Progenitor cell of endocrine pancreas (in vitro differentiated cells): ENCODE measurements at regions not wholly inside any gene's neighbourhood (a gene's known extent, or its start where the extent isn't known, plus 50 kb on each side); places are given as distances from the start of the nearest gene placed in this dataset.

Source experiments
- DNase-seq: peaks from one replicate; pipeline ENCODE4 v3.0.0; 2021; ENCODE audit warnings: low spot score; ENCODE audit not compliant: unreplicated experiment
- H3K27ac Mint-ChIP-seq: 2 replicates; pipeline ENCODE4 v1.8.0; 2021; ENCODE audit warnings: mild to moderate bottlenecking, moderate library complexity, mixed read lengths
- H3K27me3 Mint-ChIP-seq: 2 replicates; pipeline ENCODE4 v1.8.0; 2021; ENCODE audit warnings: mixed read lengths
- H3K36me3 Mint-ChIP-seq: 2 replicates; pipeline ENCODE4 v1.8.0; 2022; ENCODE audit warnings: mixed read lengths; ENCODE audit not compliant: insufficient read depth
- H3K4me1 Mint-ChIP-seq: 2 replicates; pipeline ENCODE4 v1.8.0; 2021; ENCODE audit warnings: low read depth, mixed read lengths
- H3K4me3 Mint-ChIP-seq: 2 replicates; pipeline ENCODE4 v1.8.0; 2021; ENCODE audit warnings: low read depth, mild to moderate bottlenecking, moderate library complexity, mixed read lengths
- H3K9me3 Mint-ChIP-seq: 2 replicates; pipeline ENCODE4 v1.8.0; 2021; ENCODE audit warnings: low read depth, mixed read lengths
- CTCF ChIP-seq: fragments of 200-600 bp; sonication (generic); IDR thresholded peaks from one replicate; pipeline ENCODE4 v1.5.0; 2021; ENCODE audit warnings: antibody characterized with exemption, mild to moderate bottlenecking; ENCODE audit not compliant: unreplicated experiment

GRCh38 chr10:64103750-64104470 is 582.7 kb downstream of the REEP3 start:
- no peaks in the 10 kb centered on the region for H3K27me3 Mint-ChIP-seq
- H3K27ac Mint-ChIP-seq: no peak overlapping the region
- H3K9me3 Mint-ChIP-seq: no peaks in the 10 kb centered on the region
- H3K36me3 Mint-ChIP-seq: no peaks in the 10 kb centered on the region
- no peaks in the 10 kb centered on the region for H3K4me1 Mint-ChIP-seq
- no peak overlapping the region for H3K4me3 Mint-ChIP-seq
- TF ChIP-seq CTCF: no peak
- no peak for DNase-seq

DNA sequence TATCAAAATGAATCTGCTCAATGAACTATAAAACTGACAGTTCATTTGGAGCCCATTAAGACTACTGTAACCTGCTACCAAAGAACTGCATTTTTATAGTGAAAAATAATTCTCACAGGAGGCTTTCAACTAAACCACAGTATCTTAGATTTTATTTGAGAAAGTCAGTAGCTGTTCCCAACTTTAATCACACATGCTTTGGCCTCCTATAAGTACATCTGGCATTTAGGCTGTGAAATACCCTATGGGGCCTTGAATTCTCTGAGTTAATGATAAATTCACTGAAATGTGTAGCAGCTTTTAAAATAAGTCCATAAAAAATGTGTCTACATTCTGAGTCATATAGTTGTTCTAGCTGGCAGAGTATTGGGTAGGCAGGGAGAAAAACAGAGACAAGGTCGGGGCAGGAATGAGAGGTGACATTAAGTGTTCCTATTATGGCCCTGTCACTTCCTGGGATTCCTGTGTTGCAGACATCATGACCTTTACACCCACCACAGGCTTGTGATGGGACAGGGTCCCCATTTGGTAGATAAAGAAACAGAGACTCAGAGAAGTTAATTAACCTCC is 588.8 kb downstream of the REEP3 start:
- H3K27ac Mint-ChIP-seq: no peak overlapping the region
- no peak for DNase-seq
- no peaks in the 10 kb centered on the region for H3K36me3 Mint-ChIP-seq
- no peak for TF ChIP-seq CTCF
- no peaks in the 10 kb centered on the region for H3K9me3 Mint-ChIP-seq
- H3K4me3 Mint-ChIP-seq: no peak overlapping the region
- no peaks in the 10 kb centered on the region for H3K27me3 Mint-ChIP-seq
- peaks cover 2% of the 10 kb centered on the region for H3K4me1 Mint-ChIP-seq

DNA sequence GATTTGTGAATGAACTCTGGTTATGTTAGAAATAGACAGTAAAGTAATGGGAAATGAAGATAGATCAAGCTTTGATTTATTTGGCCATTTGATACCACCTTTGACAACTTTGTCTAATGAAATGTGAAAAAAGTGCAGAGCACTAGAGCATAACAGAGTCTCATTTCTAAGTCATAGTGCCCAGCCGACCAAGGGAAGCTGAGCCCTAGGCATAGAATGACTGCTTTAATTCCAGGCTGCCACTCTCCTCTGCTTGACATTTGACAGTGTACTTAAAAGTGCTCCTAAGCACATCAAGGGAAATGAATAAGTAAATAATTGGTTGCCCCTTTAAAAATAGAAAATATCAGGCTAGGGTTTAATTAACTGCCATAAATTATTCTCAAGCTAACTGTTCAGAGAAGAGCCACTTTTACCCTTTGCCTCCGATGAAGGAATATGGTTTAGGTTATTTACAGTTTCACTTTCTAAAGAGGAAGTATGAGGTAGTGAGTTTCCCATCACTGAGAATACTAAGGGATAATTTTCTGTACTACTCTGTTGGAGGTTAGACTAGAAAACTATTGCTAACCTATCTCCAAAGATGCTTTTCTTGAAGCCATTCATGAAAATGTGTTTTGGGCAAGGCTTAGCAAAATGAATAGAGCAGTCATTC is 591.6 kb downstream of the REEP3 start:
- no peak for DNase-seq
- no peaks in the 10 kb centered on the region for H3K27me3 Mint-ChIP-seq
- H3K27ac Mint-ChIP-seq: no peak overlapping the region

GRCh38 chr10:64113375-64113774 is 592.2 kb downstream of the REEP3 start:
- no peak for DNase-seq
- Mint-ChIP-seq H3K36me3 (no peaks in the 10 kb centered on the region), H3K9me3 (no peaks in the 10 kb centered on the region), H3K4me1 (peaks cover 7% of the 10 kb centered on the region), H3K27me3 (no peaks in the 10 kb centered on the region), H3K4me3 (no peak overlapping the region), H3K27ac (no peak overlapping the region)
- TF ChIP-seq CTCF: no peak

More for the DNA sequence above, 591.6 kb downstream of the REEP3 start:
- peaks cover 7% of the 10 kb centered on the region for H3K4me1 Mint-ChIP-seq
- no peaks in the 10 kb centered on the region for H3K9me3 Mint-ChIP-seq
- no peak for TF ChIP-seq CTCF
- H3K4me3 Mint-ChIP-seq: no peak overlapping the region
- no peaks in the 10 kb centered on the region for H3K36me3 Mint-ChIP-seq

- Mint-ChIP-seq H3K27ac (no peak overlapping the region), H3K4me3 (no peak overlapping the region)
These were observed 592.6 kb downstream of the REEP3 start for GRCh38 chr10:64113792-64114191.

More at GRCh38 chr10:64113792-64114191, 592.6 kb downstream of the REEP3 start:
- H3K4me1 Mint-ChIP-seq: peaks cover 7% of the 10 kb centered on the region
- no peaks in the 10 kb centered on the region for H3K36me3 Mint-ChIP-seq
- H3K9me3 Mint-ChIP-seq: no peaks in the 10 kb centered on the region
- no peaks in the 10 kb centered on the region for H3K27me3 Mint-ChIP-seq
- no peak for DNase-seq
- no peak for TF ChIP-seq CTCF
